Breast epithelium (tissue), 4 donors: ENCODE measurements at regions not wholly inside any gene's neighbourhood (a gene's known extent, or its start where the extent isn't known, plus 50 kb on each side); places are given as distances from the start of the nearest gene placed in this dataset.

Source experiments
- DNase-seq, 2 donors: peaks; one replicate each; pipeline ENCODE4 v3.0.0-alpha.2; 2019; ENCODE audit warnings: low spot score in 2 of 2
- H3K27ac ChIP-seq, 2 donors: fragments of 200-600 bp; sonication (generic) in 1 of 2; one replicate each; pipeline ENCODE4 v1.5.1; 2016 to 2019; ENCODE audit warnings: mild to moderate bottlenecking in 1 of 2
- H3K27me3 ChIP-seq, 2 donors: fragments of 200-600 bp; sonication (generic) in 1 of 2; one replicate each; pipeline versions ENCODE4 v1.5.1 to v1.6.0; 2017 to 2019; ENCODE audit warnings: control low read depth in 1 of 2, mild to moderate bottlenecking in 1 of 2
- H3K36me3 ChIP-seq: fragments of 200-600 bp; one replicate; pipeline ENCODE4 v1.5.1; 2019
- H3K4me1 ChIP-seq, 2 donors: fragments of 200-600 bp; sonication (generic); one replicate each; pipeline ENCODE4 v1.5.1; 2016 to 2019; ENCODE audit warnings: control low read depth in 1 of 2
- H3K4me3 ChIP-seq, 3 donors: fragments of 200-600 bp; sonication (generic); 1 replicate in 2 of 3; 2 replicates in 1 of 3; pipeline ENCODE4 v1.5.1; 2016 to 2019; ENCODE audit warnings: mild to moderate bottlenecking in 3 of 3, moderate library complexity in 2 of 3
- H3K9me3 ChIP-seq, 2 donors: fragments of 200-600 bp; sonication (generic) in 1 of 2; one replicate each; pipeline ENCODE4 v1.5.1; 2016 to 2019; ENCODE audit warnings: control low read depth in 1 of 2
- CTCF ChIP-seq, 3 donors: fragments of 450-650 bp; IDR thresholded peaks; one replicate each; pipeline ENCODE4 v1.5.1; 2016 to 2017; ENCODE audit warnings: antibody characterized with exemption in 3 of 3, mild to moderate bottlenecking in 3 of 3, moderate library complexity in 3 of 3
- POLR2A ChIP-seq: fragments of 450-650 bp; IDR thresholded peaks from one replicate; pipeline ENCODE4 v1.6.1; 2016; ENCODE audit warnings: antibody characterized with exemption, mild to moderate bottlenecking, moderate library complexity
- POLR2AphosphoS5 ChIP-seq, 3 donors: sonication (generic); formaldehyde crosslinking; IDR thresholded peaks; one replicate each; pipeline ENCODE4 v1.6.1; 2017; ENCODE audit warnings: antibody characterized with exemption in 3 of 3
- intact Hi-C: fragments of 100-400 bp; cut with DNase I; formaldehyde crosslinking; loops from one replicate; pipeline ENCODE4 v1.15.1; 2023; ENCODE audit warnings: low total_unique reads

GRCh38 chr5:106956886-106957285 lies 713.9 kb downstream of the EFNA5 start:
- no peak overlapping the region for H3K4me3 ChIP-seq
- no peaks in the 10 kb centered on the region for H3K27me3 ChIP-seq
- DNase-seq: no peak
- intact Hi-C loops: no loop called here
- no peaks in the 10 kb centered on the region for H3K9me3 ChIP-seq
- TF ChIP-seq POLR2AphosphoS5 (IDR thresholded peaks at IDR 0.05): no peak
- TF ChIP-seq CTCF (IDR thresholded peaks at IDR 0.05): no peak
- TF ChIP-seq POLR2A: no peak
- no peaks in the 10 kb centered on the region for H3K4me1 ChIP-seq
- no peaks in the 10 kb centered on the region for H3K36me3 ChIP-seq
- H3K27ac ChIP-seq: no peak overlapping the region

- Histone ChIP-seq H3K27me3 (no peaks in the 10 kb centered on the region), H3K27ac (no peak overlapping the region), H3K4me1 (no peaks in the 10 kb centered on the region), H3K36me3 (no peaks in the 10 kb centered on the region), H3K9me3 (no peaks in the 10 kb centered on the region), H3K4me3 (no peak overlapping the region)
- no peak for DNase-seq
- TF ChIP-seq POLR2AphosphoS5 (IDR thresholded peaks at IDR 0.05): no peak
- TF ChIP-seq CTCF (IDR thresholded peaks at IDR 0.05): no peak
- no peak for TF ChIP-seq POLR2A
- intact Hi-C loops: no loop called here
Observed at GRCh38 chr5:106956187-106956586, 714.5 kb downstream of the EFNA5 start.

DNA sequence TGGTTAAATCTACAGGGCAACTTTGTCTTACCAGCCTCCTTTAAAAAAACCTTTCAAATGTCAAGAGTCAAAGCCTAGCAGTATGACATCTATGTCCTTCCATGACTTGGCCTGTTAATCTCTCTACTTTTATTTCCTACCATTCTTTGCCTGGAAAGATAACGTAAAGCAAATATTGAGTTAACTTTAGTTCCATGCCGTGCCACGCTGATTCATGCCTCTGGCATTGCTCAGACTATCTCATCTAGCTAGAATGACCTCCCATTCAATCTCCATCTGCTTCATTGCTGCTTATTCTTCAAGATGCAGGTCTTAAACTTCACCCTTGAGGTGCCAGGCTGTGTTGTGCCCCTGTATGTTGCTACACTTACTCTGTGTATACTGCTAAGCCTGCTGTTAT lies 729.8 kb downstream of the EFNA5 start:
- Histone ChIP-seq H3K4me1 (no peaks in the 10 kb centered on the region), H3K36me3 (no peaks in the 10 kb centered on the region), H3K27ac (no peak overlapping the region), H3K27me3 (no peaks in the 10 kb centered on the region), H3K9me3 (no peaks in the 10 kb centered on the region), H3K4me3 (no peak overlapping the region)
- intact Hi-C loops: no loop called here
- no peak for DNase-seq
- TF ChIP-seq POLR2A: no peak
- no peak for TF ChIP-seq CTCF (IDR thresholded peaks at IDR 0.05)
- TF ChIP-seq POLR2AphosphoS5 (IDR thresholded peaks at IDR 0.05): no peak

DNA sequence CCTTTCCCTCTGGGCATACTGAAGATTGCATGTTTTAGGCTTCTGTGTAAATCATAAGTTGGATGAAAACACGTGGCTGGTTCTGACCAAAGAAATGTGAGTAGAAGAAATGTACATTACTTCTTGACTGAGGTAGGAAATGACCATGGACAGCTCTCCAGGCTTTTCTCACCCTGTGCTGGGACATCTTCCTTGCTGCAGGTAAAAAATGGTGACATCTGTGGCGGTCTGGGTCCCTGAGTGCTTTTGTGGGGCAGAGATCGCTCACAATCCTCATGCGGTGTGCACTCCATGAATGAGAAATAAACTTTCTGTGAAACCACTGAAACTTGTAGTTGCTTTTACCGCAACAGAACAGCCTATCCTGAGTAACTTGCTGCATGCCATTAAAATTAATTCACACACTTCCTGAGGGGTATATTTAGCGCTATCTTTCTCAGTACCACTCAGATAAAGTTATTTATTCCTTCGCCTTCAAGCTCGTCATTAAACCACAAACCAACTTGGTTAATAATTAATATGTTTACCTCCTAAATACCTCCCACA lies 730.4 kb downstream of the EFNA5 start:
- intact Hi-C loops: no loop called here
- no peak for DNase-seq
- Histone ChIP-seq H3K27ac (no peak overlapping the region), H3K4me3 (no peak overlapping the region), H3K4me1 (no peaks in the 10 kb centered on the region), H3K9me3 (no peaks in the 10 kb centered on the region), H3K36me3 (no peaks in the 10 kb centered on the region), H3K27me3 (no peaks in the 10 kb centered on the region)
- no peak for TF ChIP-seq CTCF (IDR thresholded peaks at IDR 0.05)
- TF ChIP-seq POLR2AphosphoS5 (IDR thresholded peaks at IDR 0.05): no peak
- no peak for TF ChIP-seq POLR2A

GRCh38 chr5:106923409-106923808 lies 747.3 kb downstream of the EFNA5 start:
- no peaks in the 10 kb centered on the region for H3K27me3 ChIP-seq
- no peak for TF ChIP-seq POLR2AphosphoS5 (IDR thresholded peaks at IDR 0.05)
- no peak for TF ChIP-seq POLR2A
- TF ChIP-seq CTCF (IDR thresholded peaks at IDR 0.05): no peak
- intact Hi-C loops: no loop called here
- no peaks in the 10 kb centered on the region for H3K4me1 ChIP-seq
- no peak for DNase-seq
- no peaks in the 10 kb centered on the region for H3K36me3 ChIP-seq
- peaks cover 0 to 5% of the 10 kb centered on the region in 2 donors for H3K9me3 ChIP-seq
- no peak overlapping the region for H3K4me3 ChIP-seq
- no peak overlapping the region for H3K27ac ChIP-seq
